Peyer's patch (tissue), 4 donors: ENCODE measurements at regions not wholly inside any gene's neighbourhood (a gene's known extent, or its start where the extent isn't known, plus 50 kb on each side); places are given as distances from the start of the nearest gene placed in this dataset.
"Not testable (repeated sequence)": the region's sequence is repeated elsewhere in the genome, so short reads cannot be mapped to it uniquely, and the experiment has no call there.

Experiments
- DNase-seq, 3 donors: peaks; one replicate each; pipeline ENCODE4 v3.0.0-alpha.2; 2017 to 2019
- H3K27ac ChIP-seq, 4 donors: fragments of 200-600 bp; sonication (generic); one replicate each; pipeline ENCODE4 v1.5.1; 2016 to 2019
- H3K27me3 ChIP-seq, 2 donors: fragments of 200-600 bp; sonication (generic); one replicate each; pipeline ENCODE4 v1.5.1; 2019
- H3K36me3 ChIP-seq, 3 donors: fragments of 200-600 bp; sonication (generic); one replicate each; pipeline ENCODE4 v1.5.1; 2016 to 2019
- H3K4me1 ChIP-seq, 4 donors: fragments of 200-600 bp; sonication (generic); one replicate each; pipeline ENCODE4 v1.5.1; 2016 to 2019
- H3K4me3 ChIP-seq, 4 donors: fragments of 200-600 bp; sonication (generic); 1 replicate in 3 of 4; 2 replicates in 1 of 4; pipeline ENCODE4 v1.5.1; 2016 to 2019; ENCODE audit warnings: mild to moderate bottlenecking in 1 of 4
- H3K9me3 ChIP-seq, 4 donors: fragments of 200-600 bp; sonication (generic); one replicate each; pipeline ENCODE4 v1.5.1; 2016 to 2019; ENCODE audit warnings: mild to moderate bottlenecking in 1 of 4
- CTCF ChIP-seq, 6 experiments: fragments of 450-650 bp in 4 of 6; fragments of 200-600 bp in 2 of 6; sonication (generic) in 1 of 6; IDR thresholded peaks; one replicate each; pipeline ENCODE4 v1.5.1; 2017 to 2019; ENCODE audit warnings: antibody characterized with exemption in 6 of 6, mild to moderate bottlenecking in 3 of 6, moderate library complexity in 1 of 6
- POLR2A ChIP-seq, 2 donors: fragments of 450-650 bp; IDR thresholded peaks; one replicate each; pipeline ENCODE4 v1.5.1; 2017; ENCODE audit warnings: antibody characterized with exemption in 2 of 2, mild to moderate bottlenecking in 2 of 2, moderate library complexity in 2 of 2

- H3K27ac ChIP-seq = peak overlapping the region in 1 of 4 donors; percentile 3
- no peaks in the 10 kb centered on the region for H3K27me3 ChIP-seq
- peak in 2 of 3 donors; percentile 75 to 81 for DNase-seq
- H3K4me1 ChIP-seq = peaks cover 0 to 6% (median 0%) of the 10 kb centered on the region in 4 donors
- no peaks in the 10 kb centered on the region for H3K9me3 ChIP-seq
- H3K4me3 ChIP-seq = no peak overlapping the region
- TF ChIP-seq CTCF (IDR thresholded peaks at IDR 0.05) (no peak), POLR2A (IDR thresholded peaks at IDR 0.05) (no peak)
- H3K36me3 ChIP-seq = no peaks in the 10 kb centered on the region
These were observed 79.0 kb upstream of the ZNF608 start for GRCh38 chr5:124825250-124825982.

- no peaks in the 10 kb centered on the region for H3K27me3 ChIP-seq
- no peaks in the 10 kb centered on the region for H3K36me3 ChIP-seq
- DNase-seq = no peak
- no peaks in the 10 kb centered on the region for H3K9me3 ChIP-seq
- no peak overlapping the region for H3K4me3 ChIP-seq
- no peak overlapping the region for H3K27ac ChIP-seq
- peaks cover 0 to 6% (median 0%) of the 10 kb centered on the region in 4 donors for H3K4me1 ChIP-seq
- TF ChIP-seq CTCF (IDR thresholded peaks at IDR 0.05) = no peak
- no peak for TF ChIP-seq POLR2A (IDR thresholded peaks at IDR 0.05)
These were observed 79.5 kb upstream of the ZNF608 start for GRCh38 chr5:124825983-124826337.

GRCh38 chr5:124828731-124829234, 82.3 kb upstream of the ZNF608 start:
- Histone ChIP-seq H3K4me1 (peaks cover 0 to 6% (median 0%) of the 10 kb centered on the region in 4 donors), H3K27me3 (no peaks in the 10 kb centered on the region), H3K27ac (no peak overlapping the region), H3K36me3 (no peaks in the 10 kb centered on the region), H3K9me3 (no peaks in the 10 kb centered on the region), H3K4me3 (no peak overlapping the region)
- TF ChIP-seq POLR2A (IDR thresholded peaks at IDR 0.05) (no peak), CTCF (IDR thresholded peaks at IDR 0.05) (no peak)
- DNase-seq = no peak

- Histone ChIP-seq H3K27ac (no peak overlapping the region), H3K9me3 (no peaks in the 10 kb centered on the region), H3K4me1 (no peaks in the 10 kb centered on the region), H3K4me3 (no peak overlapping the region), H3K27me3 (no peaks in the 10 kb centered on the region), H3K36me3 (no peaks in the 10 kb centered on the region)
- DNase-seq = no peak
- no peak for TF ChIP-seq CTCF (IDR thresholded peaks at IDR 0.05)
- no peak for TF ChIP-seq POLR2A (IDR thresholded peaks at IDR 0.05)
These were observed 85.3 kb upstream of the ZNF608 start for GRCh38 chr5:124831687-124832240.

- no peak for TF ChIP-seq CTCF (IDR thresholded peaks at IDR 0.05)
- no peak for TF ChIP-seq POLR2A (IDR thresholded peaks at IDR 0.05)
These were observed 86.1 kb upstream of the ZNF608 start for GRCh38 chr5:124832510-124832909.

GRCh38 chr5:124836314-124836713, 89.9 kb upstream of the ZNF608 start:
- not testable (repeated sequence) for H3K9me3 ChIP-seq, H3K27me3 ChIP-seq, DNase-seq, H3K27ac ChIP-seq, H3K36me3 ChIP-seq, H3K4me3 ChIP-seq, H3K4me1 ChIP-seq

More at GRCh38 chr5:124832510-124832909, 86.1 kb upstream of the ZNF608 start:
- H3K9me3 ChIP-seq = no peaks in the 10 kb centered on the region
- H3K27ac ChIP-seq = no peak overlapping the region
- no peak for DNase-seq
- H3K4me3 ChIP-seq = no peak overlapping the region
- H3K27me3 ChIP-seq = no peaks in the 10 kb centered on the region
- no peaks in the 10 kb centered on the region for H3K36me3 ChIP-seq
- H3K4me1 ChIP-seq = no peaks in the 10 kb centered on the region
